ENCODE measurements at regions not wholly inside any gene's neighbourhood (a gene's known extent, or its start where the extent isn't known, plus 50 kb on each side); places are given as distances from the start of the nearest gene placed in this dataset.

DNA sequence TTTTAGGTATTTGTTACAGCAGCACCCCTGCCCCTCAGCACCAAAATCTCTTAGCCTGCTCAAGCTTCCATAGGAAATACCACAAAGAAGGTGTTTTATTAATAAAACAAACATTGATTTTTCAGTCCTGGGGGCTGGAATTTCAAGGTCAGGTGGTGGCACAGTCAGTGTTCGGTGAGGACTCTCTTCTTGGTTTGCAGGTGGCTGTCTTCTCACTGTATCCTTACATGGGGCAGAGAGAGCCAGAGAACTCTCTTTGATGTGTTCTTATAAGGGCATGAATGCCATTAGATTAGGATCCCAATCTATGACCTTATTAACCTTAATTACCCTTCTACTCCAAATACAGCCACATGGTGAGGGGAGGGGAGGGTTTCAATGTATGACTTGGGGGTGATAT is 112.3 kb upstream of the PFKP start:
- TF ChIP-seq, protein P1, sequence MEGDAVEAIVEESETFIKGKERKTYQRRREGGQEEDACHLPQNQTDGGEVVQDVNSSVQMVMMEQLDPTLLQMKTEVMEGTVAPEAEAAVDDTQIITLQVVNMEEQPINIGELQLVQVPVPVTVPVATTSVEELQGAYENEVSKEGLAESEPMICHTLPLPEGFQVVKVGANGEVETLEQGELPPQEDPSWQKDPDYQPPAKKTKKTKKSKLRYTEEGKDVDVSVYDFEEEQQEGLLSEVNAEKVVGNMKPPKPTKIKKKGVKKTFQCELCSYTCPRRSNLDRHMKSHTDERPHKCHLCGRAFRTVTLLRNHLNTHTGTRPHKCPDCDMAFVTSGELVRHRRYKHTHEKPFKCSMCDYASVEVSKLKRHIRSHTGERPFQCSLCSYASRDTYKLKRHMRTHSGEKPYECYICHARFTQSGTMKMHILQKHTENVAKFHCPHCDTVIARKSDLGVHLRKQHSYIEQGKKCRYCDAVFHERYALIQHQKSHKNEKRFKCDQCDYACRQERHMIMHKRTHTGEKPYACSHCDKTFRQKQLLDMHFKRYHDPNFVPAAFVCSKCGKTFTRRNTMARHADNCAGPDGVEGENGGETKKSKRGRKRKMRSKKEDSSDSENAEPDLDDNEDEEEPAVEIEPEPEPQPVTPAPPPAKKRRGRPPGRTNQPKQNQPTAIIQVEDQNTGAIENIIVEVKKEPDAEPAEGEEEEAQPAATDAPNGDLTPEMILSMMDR (IDR thresholded peaks at IDR 0.05; ENCODE audit: borderline replicate concordance, extremely low read depth, low read length, poor library complexity, severe bottlenecking): no peak
- TF ChIP-seq EZH2 (IDR thresholded peaks at IDR 0.05; ENCODE audit: borderline replicate concordance, low read depth, low read length, severe bottlenecking): no peak

All from DND-41 (cell line).